Subcutaneous abdominal adipose tissue (tissue), 5 donors: ENCODE measurements at regions not wholly inside any gene's neighbourhood (a gene's known extent, or its start where the extent isn't known, plus 50 kb on each side); places are given as distances from the start of the nearest gene placed in this dataset.

Experiments used
- H3K27ac ChIP-seq: one replicate; pipeline ENCODE4 v1.7.0; 2013; ENCODE audit warnings: low read depth, mild to moderate bottlenecking, inconsistent platforms, low read length, moderate library complexity
- H3K27me3 ChIP-seq, 5 donors: one replicate each; pipeline ENCODE4 v1.7.0; 2013; ENCODE audit warnings: low read length in 5 of 5, inconsistent platforms in 1 of 5; ENCODE audit not compliant: control insufficient read depth in 5 of 5, insufficient read depth in 4 of 5
- H3K36me3 ChIP-seq, 5 donors: one replicate each; pipeline ENCODE4 v1.7.0; 2013; ENCODE audit warnings: low read length in 5 of 5; ENCODE audit not compliant: control insufficient read depth in 5 of 5, insufficient read depth in 5 of 5
- H3K4me1 ChIP-seq, 5 donors: one replicate each; pipeline ENCODE4 v1.7.0; 2013; ENCODE audit warnings: low read length in 5 of 5, mild to moderate bottlenecking in 3 of 5, moderate library complexity in 1 of 5; ENCODE audit not compliant: control insufficient read depth in 5 of 5, insufficient read depth in 5 of 5
- H3K4me3 ChIP-seq, 5 donors: one replicate each; pipeline ENCODE4 v1.7.0; 2013; ENCODE audit warnings: low read length in 5 of 5, low read depth in 1 of 5
- H3K9ac ChIP-seq, 5 donors: one replicate each; pipeline ENCODE4 v1.7.0; 2013; ENCODE audit warnings: low read length in 5 of 5, mild to moderate bottlenecking in 4 of 5, moderate library complexity in 3 of 5
- H3K9me3 ChIP-seq, 5 donors: one replicate each; pipeline ENCODE4 v1.7.0; 2013; ENCODE audit warnings: low read length in 5 of 5; ENCODE audit not compliant: control insufficient read depth in 5 of 5
- donor health status: healthy.
- donor health status: healthy.
- donor health status: healthy.
- donor health status: healthy.
- donor health status: healthy.

DNA sequence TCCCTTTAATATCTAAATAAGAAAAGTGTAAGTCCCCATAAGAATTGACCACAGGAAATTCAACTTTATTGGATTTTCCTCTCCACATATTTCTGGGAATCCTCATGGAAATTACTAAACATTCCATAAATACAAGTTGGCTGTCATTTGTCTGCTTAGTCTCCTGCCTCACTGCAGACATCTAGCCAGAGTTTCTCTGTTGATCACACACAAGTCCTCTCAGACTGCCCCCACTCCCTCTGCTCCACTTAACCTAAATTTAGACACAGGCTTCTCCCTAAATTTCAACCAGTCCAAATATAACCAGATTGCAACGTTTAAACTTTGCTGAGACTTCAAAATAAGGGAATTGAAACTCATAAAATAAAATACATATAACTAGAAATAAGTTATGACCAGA lies 982.1 kb downstream of the DTWD2 start:
- H3K4me3 ChIP-seq, result no peak overlapping the region
- H3K9ac ChIP-seq, result no peak overlapping the region
- H3K9me3 ChIP-seq, result no peaks in the 10 kb centered on the region
- H3K27ac ChIP-seq, result no peak overlapping the region
- no peaks in the 10 kb centered on the region for H3K27me3 ChIP-seq
- H3K4me1 ChIP-seq, result no peaks in the 10 kb centered on the region
- no peaks in the 10 kb centered on the region for H3K36me3 ChIP-seq

DNA sequence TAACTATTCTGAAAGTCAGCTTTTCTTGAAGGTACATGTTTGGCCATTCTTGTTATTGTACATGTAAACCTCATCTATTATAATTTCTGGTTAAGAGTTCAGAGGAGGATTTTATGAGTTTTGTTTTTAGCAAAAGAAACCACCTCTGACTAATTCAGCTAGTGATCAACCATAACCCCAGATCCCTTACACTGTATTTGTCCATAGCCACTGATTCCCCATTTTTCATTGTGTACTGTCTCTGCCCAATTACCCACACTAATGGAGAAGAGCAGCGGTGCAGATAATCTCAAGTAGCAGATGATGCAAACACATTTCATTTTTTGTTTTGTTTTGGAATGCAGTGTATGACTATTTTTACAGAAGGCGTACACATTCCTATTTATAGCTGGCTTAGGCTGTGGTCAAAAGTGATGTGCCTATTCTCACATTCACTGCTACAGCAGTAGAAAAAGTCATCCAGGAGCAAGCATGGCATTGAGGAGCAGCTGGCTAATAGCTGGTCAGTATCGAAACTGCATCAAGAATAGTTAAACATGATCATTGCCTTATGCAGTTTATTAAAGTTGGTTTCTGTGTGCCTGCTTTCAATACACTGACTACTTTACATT lies 988.3 kb downstream of the DTWD2 start:
- Histone ChIP-seq H3K27me3 (no peaks in the 10 kb centered on the region), H3K4me3 (no peak overlapping the region), H3K36me3 (no peaks in the 10 kb centered on the region), H3K4me1 (no peaks in the 10 kb centered on the region), H3K9ac (no peak overlapping the region), H3K27ac (no peak overlapping the region), H3K9me3 (no peaks in the 10 kb centered on the region)

DNA sequence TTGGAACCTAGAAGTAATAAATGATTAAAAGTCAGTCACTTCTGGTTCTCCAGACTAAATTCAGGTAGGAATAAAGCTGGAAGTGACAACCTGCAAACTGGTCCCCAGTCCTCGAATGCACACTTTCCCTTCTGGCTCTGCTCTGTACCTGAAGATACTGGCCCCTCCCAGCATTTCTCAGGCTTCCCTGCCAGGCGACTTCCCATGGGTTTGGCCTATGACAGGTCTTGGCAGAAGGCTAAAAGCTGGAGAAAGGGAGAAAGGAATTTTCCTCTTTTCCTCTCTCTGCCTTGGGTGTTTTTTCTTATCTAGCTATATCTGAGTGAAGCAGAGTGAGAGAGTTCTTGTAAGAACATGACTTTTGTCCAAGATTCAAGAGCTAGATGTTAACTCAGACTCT lies 1005.7 kb downstream of the DTWD2 start:
- H3K4me1 ChIP-seq, result peaks cover 0 to 3% (median 0%) of the 10 kb centered on the region in 5 donors
- no peaks in the 10 kb centered on the region for H3K9me3 ChIP-seq
- no peaks in the 10 kb centered on the region for H3K27me3 ChIP-seq
- H3K4me3 ChIP-seq, result peak overlapping the region in 1 of 5 donors; percentile 35
- H3K27ac ChIP-seq, result no peak overlapping the region
- H3K9ac ChIP-seq, result no peak overlapping the region
- no peaks in the 10 kb centered on the region for H3K36me3 ChIP-seq

DNA sequence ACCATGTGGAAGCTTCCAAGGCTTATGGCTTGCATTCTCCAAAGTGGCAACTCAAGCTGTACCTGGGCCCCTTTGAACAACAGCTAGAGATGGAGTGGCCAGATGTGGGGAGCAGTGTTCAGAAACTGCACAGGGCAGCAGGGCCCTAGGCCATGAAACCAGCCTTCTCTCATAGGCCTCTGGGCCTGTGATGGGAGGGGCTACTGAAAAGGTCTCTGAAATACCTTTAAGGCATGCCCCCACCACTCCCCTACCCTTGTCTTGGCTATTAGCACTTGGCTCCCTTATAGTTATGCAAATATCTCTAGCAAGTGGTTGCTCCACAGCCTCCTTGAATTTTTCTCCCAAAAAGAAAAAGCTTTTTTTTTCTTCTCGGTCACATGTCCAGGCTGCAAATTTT lies 1014.6 kb downstream of the DTWD2 start:
- no peak overlapping the region for H3K9ac ChIP-seq
- H3K9me3 ChIP-seq, result no peaks in the 10 kb centered on the region
- no peaks in the 10 kb centered on the region for H3K4me1 ChIP-seq
- H3K4me3 ChIP-seq, result no peak overlapping the region
- H3K27me3 ChIP-seq, result no peaks in the 10 kb centered on the region
- H3K27ac ChIP-seq, result no peak overlapping the region
- H3K36me3 ChIP-seq, result no peaks in the 10 kb centered on the region

DNA sequence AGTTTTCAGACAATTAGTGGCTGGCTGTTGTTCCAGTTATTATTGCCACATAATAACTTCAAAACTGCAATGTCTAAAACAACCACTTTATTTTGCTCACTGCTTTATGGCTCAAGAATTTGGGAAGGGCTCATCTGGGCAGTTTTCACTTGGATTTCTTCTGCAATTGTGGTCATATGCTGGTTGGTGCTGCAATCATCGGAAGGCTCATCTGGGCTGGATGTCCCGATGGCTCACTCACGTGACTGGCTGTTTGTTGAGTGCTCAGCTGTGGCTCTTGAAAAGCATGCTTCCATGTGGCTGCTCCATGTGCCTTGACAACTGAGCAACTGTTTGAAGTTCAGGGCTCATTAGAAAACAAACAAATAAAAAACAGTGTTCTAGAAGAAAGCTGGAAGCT lies 1032.5 kb downstream of the DTWD2 start:
- no peaks in the 10 kb centered on the region for H3K36me3 ChIP-seq
- no peaks in the 10 kb centered on the region for H3K9me3 ChIP-seq
- H3K4me1 ChIP-seq, result no peaks in the 10 kb centered on the region
- H3K27ac ChIP-seq, result no peak overlapping the region
- no peaks in the 10 kb centered on the region for H3K27me3 ChIP-seq
- H3K9ac ChIP-seq, result no peak overlapping the region
- no peak overlapping the region for H3K4me3 ChIP-seq

DNA sequence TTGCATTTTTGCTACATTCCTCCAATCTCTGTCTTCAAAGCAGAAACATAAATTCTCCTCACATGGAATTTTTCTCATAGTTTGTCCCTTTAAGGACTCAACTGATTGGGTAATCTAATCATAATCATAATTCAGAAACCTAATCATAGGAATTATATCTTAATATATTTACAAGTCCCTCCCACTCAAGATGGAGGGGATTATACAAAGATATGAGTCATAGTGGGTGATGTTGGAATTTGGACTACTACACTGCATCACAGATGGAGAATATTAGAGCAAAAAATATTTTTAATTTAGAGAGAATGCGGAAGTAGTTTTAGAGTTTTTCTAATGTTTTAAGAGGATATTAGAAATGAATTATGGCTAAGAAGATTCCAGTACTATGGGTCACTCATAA lies 1034.0 kb downstream of the DTWD2 start:
- Histone ChIP-seq H3K4me1 (no peaks in the 10 kb centered on the region), H3K4me3 (no peak overlapping the region), H3K36me3 (no peaks in the 10 kb centered on the region), H3K27me3 (no peaks in the 10 kb centered on the region), H3K9ac (no peak overlapping the region), H3K27ac (no peak overlapping the region), H3K9me3 (no peaks in the 10 kb centered on the region)

DNA sequence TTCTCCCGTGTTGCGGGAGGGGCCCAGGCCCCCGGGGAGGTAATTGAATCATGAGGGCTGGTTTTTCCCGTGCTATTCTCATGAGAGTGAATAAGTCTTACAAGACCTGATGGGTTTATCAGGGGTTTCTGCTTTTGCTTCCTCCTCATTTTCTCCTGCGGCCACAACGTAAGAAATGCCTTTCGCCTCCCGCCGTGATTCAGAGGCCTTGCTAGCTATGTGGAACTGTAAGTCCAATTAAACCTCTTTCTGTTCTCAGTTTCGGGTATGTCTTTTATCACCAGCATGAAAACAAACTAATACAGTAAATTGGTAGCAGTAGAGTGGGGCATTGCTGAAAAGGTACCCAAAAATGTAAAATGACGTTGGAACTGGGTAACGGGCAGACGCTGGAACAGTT lies 1035.1 kb downstream of the DTWD2 start:
- Histone ChIP-seq H3K9me3 (no peaks in the 10 kb centered on the region), H3K27ac (no peak overlapping the region), H3K36me3 (no peaks in the 10 kb centered on the region), H3K4me3 (no peak overlapping the region), H3K4me1 (no peaks in the 10 kb centered on the region), H3K9ac (no peak overlapping the region), H3K27me3 (no peaks in the 10 kb centered on the region)

DNA sequence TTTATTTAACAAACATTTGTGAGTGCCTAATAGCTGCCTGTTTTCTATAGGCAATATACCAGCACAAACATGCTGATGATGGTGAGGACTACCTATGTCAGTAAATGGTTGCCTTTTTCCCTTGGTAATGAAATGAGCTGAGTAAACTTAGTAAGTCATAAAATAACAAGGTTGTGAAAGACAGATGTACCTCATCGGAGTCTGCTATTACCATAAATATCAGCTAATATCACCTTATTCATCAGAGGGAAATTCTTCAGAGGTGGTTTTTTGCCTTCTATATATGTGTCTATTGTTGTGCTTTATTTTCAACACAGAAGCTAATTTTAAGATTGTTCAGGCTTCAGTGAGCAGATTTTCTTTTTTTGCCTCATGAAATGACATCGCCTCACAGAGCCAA lies 1040.5 kb downstream of the DTWD2 start:
- no peaks in the 10 kb centered on the region for H3K27me3 ChIP-seq
- no peak overlapping the region for H3K27ac ChIP-seq
- peaks cover 0 to 5% (median 3%) of the 10 kb centered on the region in 5 donors for H3K4me1 ChIP-seq
- no peaks in the 10 kb centered on the region for H3K36me3 ChIP-seq
- no peak overlapping the region for H3K9ac ChIP-seq
- no peak overlapping the region for H3K4me3 ChIP-seq
- no peaks in the 10 kb centered on the region for H3K9me3 ChIP-seq

DNA sequence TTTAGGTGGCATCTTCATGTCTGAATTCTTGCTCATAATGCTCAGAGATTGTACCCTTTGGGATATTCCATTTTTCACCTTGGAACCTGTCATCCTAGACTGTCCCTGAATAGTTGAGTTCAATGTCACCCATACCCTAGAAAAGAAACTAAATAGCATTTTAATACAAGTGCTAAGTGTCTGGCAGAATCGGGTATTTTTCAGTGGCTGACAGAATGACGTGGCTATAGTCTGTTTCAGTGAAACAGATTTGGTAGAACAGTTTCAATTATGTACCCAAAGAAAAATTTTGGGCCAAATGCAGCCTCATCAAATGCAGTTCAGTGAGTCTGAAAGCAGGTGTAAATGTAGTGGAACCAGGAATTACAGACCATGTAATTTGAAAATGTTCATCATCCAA lies 1041.2 kb downstream of the DTWD2 start:
- H3K9me3 ChIP-seq, result peaks cover 0 to 3% (median 0%) of the 10 kb centered on the region in 5 donors
- H3K4me3 ChIP-seq, result no peak overlapping the region
- H3K4me1 ChIP-seq, result peaks cover 0 to 5% (median 3%) of the 10 kb centered on the region in 5 donors
- no peaks in the 10 kb centered on the region for H3K36me3 ChIP-seq
- no peak overlapping the region for H3K9ac ChIP-seq
- no peaks in the 10 kb centered on the region for H3K27me3 ChIP-seq
- no peak overlapping the region for H3K27ac ChIP-seq

DNA sequence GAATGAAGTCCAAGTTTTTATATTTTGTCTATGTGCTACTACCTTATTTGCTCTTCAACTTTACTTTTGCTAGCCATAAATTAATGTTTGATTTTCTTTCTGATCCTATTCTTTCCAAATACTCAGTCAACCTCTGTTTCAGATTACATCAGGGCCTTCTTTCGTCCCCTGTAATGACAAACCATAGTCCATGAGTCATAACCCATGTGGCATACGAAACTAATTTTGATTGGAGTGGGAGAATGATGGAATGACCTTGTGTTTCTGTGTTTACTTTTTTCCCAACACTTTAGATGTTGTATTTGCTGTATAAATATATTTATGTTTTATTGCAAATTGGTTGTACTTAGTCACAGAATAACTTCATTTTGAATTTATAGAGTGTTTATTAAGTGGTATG lies 1043.1 kb downstream of the DTWD2 start:
- Histone ChIP-seq H3K4me3 (no peak overlapping the region), H3K4me1 (peaks cover 0 to 5% (median 3%) of the 10 kb centered on the region in 5 donors)

DNA sequence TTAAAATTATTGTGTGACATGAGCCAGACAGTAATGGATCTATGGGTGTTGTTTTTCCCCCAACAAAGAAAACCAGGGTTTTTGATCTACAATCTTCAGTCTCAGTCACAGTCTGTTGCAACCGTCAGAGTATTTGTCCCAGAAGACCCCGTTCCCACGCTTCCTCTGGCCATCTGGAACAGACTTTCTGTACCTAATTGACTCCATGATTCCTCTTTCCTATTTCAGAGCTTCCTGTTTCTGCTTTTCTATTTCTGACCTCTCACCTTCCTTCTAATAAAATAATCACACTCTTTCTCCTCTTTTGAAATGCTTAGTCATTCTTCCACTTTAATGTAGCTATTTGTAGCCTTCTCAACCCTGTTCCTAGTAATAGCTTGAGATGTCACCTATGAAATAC lies 1044.8 kb downstream of the DTWD2 start:
- Histone ChIP-seq H3K9ac (no peak overlapping the region), H3K9me3 (peaks cover 0 to 25% (median 15%) of the 10 kb centered on the region in 5 donors), H3K36me3 (no peaks in the 10 kb centered on the region), H3K4me1 (peaks cover 0 to 5% (median 3%) of the 10 kb centered on the region in 5 donors), H3K4me3 (no peak overlapping the region), H3K27ac (no peak overlapping the region), H3K27me3 (no peaks in the 10 kb centered on the region)

More for the DNA sequence above, 1043.1 kb downstream of the DTWD2 start:
- H3K9ac ChIP-seq, result no peak overlapping the region
- H3K36me3 ChIP-seq, result no peaks in the 10 kb centered on the region
- no peak overlapping the region for H3K27ac ChIP-seq
- H3K9me3 ChIP-seq, result peaks cover 0 to 16% (median 11%) of the 10 kb centered on the region in 5 donors
- no peaks in the 10 kb centered on the region for H3K27me3 ChIP-seq
